Mammary epithelial cell (primary cell): ENCODE measurements at regions not wholly inside any gene's neighbourhood (a gene's known extent, or its start where the extent isn't known, plus 50 kb on each side); places are given as distances from the start of the nearest gene placed in this dataset.

Experiments used
- EZH2 ChIP-seq: IDR thresholded peaks from 2 replicates; pipeline ENCODE4 v1.6.1; 2012; ENCODE audit warnings: low read length, inconsistent platforms, borderline replicate concordance
- TF ChIP-seq, protein P1 (sequence below), 2 donors: IDR thresholded peaks in 1 of 2; conservative IDR thresholded peaks in 1 of 2; 2 replicates each; pipeline ENCODE4 v1.5.1; 2011 to 2012; ENCODE audit warnings: inconsistent platforms in 2 of 2, low read length in 2 of 2, mild to moderate bottlenecking in 2 of 2, control low read depth in 1 of 2, low read depth in 1 of 2; ENCODE audit not compliant: insufficient read depth in 1 of 2; ENCODE audit errors: extremely low read depth in 1 of 2

DNA sequence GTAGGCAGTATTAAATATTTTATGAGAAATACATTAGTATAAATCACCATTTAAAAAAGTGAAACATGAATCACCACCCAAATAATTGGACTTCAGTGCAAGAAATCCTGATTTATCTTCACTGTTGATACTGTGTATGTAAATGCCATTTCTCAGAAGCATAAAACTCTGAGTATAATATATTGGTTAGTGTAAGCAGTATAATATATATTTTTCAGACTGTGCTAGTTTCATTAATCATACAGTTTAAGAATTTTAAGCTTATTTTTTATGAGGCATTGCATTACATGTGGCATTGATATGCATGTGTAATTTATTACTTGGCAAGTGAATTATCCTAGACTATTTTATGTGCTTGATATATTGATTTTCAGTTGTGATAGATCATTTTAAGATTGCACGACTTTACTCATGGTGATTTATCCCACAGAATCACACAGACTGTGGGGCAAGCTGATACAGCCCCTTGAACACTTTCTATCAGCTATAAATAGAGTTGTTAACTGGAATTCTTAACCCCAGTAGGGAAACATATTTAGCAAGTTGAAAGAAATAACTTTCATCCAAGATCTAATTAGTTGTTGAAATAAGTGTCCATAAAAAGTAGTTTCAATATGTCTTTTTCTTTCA lies 403.5 kb downstream of the RPL10L start:
- TF ChIP-seq, protein P1, sequence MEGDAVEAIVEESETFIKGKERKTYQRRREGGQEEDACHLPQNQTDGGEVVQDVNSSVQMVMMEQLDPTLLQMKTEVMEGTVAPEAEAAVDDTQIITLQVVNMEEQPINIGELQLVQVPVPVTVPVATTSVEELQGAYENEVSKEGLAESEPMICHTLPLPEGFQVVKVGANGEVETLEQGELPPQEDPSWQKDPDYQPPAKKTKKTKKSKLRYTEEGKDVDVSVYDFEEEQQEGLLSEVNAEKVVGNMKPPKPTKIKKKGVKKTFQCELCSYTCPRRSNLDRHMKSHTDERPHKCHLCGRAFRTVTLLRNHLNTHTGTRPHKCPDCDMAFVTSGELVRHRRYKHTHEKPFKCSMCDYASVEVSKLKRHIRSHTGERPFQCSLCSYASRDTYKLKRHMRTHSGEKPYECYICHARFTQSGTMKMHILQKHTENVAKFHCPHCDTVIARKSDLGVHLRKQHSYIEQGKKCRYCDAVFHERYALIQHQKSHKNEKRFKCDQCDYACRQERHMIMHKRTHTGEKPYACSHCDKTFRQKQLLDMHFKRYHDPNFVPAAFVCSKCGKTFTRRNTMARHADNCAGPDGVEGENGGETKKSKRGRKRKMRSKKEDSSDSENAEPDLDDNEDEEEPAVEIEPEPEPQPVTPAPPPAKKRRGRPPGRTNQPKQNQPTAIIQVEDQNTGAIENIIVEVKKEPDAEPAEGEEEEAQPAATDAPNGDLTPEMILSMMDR (conservative IDR thresholded peaks at IDR 0.05 in 1 of 2, IDR thresholded peaks at IDR 0.05 in 1 of 2; ENCODE audit: extremely low read depth in 1 of 2, insufficient read depth in 1 of 2, low read depth in 1 of 2, low read length in 2 of 2), result no peak
- no peak for TF ChIP-seq EZH2
